K562 (cell line): ENCODE measurements at regions not wholly inside any gene's neighbourhood (a gene's known extent, or its start where the extent isn't known, plus 50 kb on each side); places are given as distances from the start of the nearest gene placed in this dataset.

ENCODE experiments used
- ATAC-seq: fragments of 200-7000 bp; cut with Tn5 transposase; 3 replicates; pipeline ENCODE4 v1.9.1; 2020; ENCODE audit warnings: moderate library complexity
- BruUV-seq: library from RNA; stranded (reverse); fragments of 400-500 nt; replicated peaks from 2 replicates; lab custom pipeline; 2021; lab: Mats Ljungman, UMichigan
- CTCF ChIA-PET: fragments of 300-600 bp; formaldehyde crosslinking; extraction: SDS; loops from one replicate; lab custom pipeline; 2021; ENCODE audit warnings: low intra/inter-chr PET ratio; lab: Yijun Ruan, JAX
- POLR2A ChIA-PET: fragments of 300-600, 350-650 bp; sonication (Branson Sonifier 250); formaldehyde crosslinking; extraction: SDS; loops from one replicate; lab custom pipeline; 2021; ENCODE audit warnings: antibody characterized with exemption, inconsistent platforms; lab: Yijun Ruan, JAX
- DNase-seq, 4 experiments: peaks; one replicate each; pipeline versions ENCODE4 v3.0.0 to v3.0.0-alpha.2; 2011 to 2018; ENCODE audit warnings: low spot score in 3 of 4, mixed read lengths in 3 of 4; ENCODE audit errors: extremely low read depth in 1 of 4
- FAIRE-seq: peaks from 2 replicates; lab custom pipeline; 2011; peaks lifted over from hg19 to GRCh38; lab: Jason Lieb, UNC
- H2AFZ ChIP-seq: 2 replicates; pipeline ENCODE4 v1.6.0; 2011; ENCODE audit warnings: low read depth, low read length, control low read depth, inconsistent platforms
- H3K27ac ChIP-seq: fragments of 200-600 bp; 3 replicates; pipeline ENCODE4 v1.8.0; 2011; ENCODE audit warnings: low read depth, mild to moderate bottlenecking, control low read depth, inconsistent platforms, low read length, moderate library complexity, mixed read lengths; ENCODE audit errors: extremely low read depth
- H3K27me3 ChIP-seq, 2 experiments: fragments of 300-600 bp in 1 of 2; 2 replicates in 1 of 2; 3 replicates in 1 of 2; pipeline versions ENCODE4 v1.6.0 to v1.8.0; 2011; ENCODE audit warnings: inconsistent platforms in 2 of 2, low read length in 2 of 2, mild to moderate bottlenecking in 1 of 2, mixed read lengths in 1 of 2, moderate library complexity in 1 of 2; ENCODE audit not compliant: control insufficient read depth in 2 of 2, insufficient read depth in 2 of 2
- H3K36me3 ChIP-seq: fragments of 300-600 bp; 3 replicates; pipeline ENCODE4 v1.8.0; 2011; ENCODE audit warnings: mild to moderate bottlenecking, low read length, inconsistent platforms; ENCODE audit not compliant: control insufficient read depth, insufficient read depth
- H3K4me1 ChIP-seq, 2 experiments: fragments of 200-600 bp in 1 of 2; replicated peaks in 1 of 2; 2 replicates in 1 of 2; 3 replicates in 1 of 2; pipeline versions ENCODE4 v1.5.1 to v1.8.0; 2011; ENCODE audit warnings: inconsistent platforms in 2 of 2, low read length in 2 of 2, mild to moderate bottlenecking in 1 of 2, mixed read lengths in 1 of 2, moderate library complexity in 1 of 2; ENCODE audit not compliant: control insufficient read depth in 2 of 2, insufficient read depth in 2 of 2
- H3K4me2 ChIP-seq: 2 replicates; pipeline ENCODE4 v1.6.1; 2011; ENCODE audit warnings: low read length, control low read depth, inconsistent platforms, mixed read lengths; ENCODE audit not compliant: insufficient read depth
- H3K4me3 ChIP-seq: fragments of 200-600 bp; sonication (generic), shearing (Covaris generic); 2 replicates; pipeline ENCODE4 v1.5.1; 2016; ENCODE audit warnings: control low read depth, inconsistent platforms
- H3K79me2 ChIP-seq: fragments of 200-600 bp; 3 replicates; pipeline ENCODE4 v1.8.0; 2011; ENCODE audit warnings: low read length, inconsistent platforms; ENCODE audit not compliant: control insufficient read depth, insufficient read depth
- H3K9ac ChIP-seq, 2 experiments: 2 replicates each; pipeline versions ENCODE4 v1.6.0 to v1.6.1; 2011; ENCODE audit warnings: low read depth in 2 of 2, low read length in 2 of 2, control low read depth in 1 of 2, inconsistent platforms in 1 of 2, mild to moderate bottlenecking in 1 of 2, mixed read lengths in 1 of 2; ENCODE audit not compliant: insufficient read depth in 1 of 2
- H3K9me1 ChIP-seq: one replicate; pipeline ENCODE4 v1.6.0; 2011; ENCODE audit warnings: inconsistent platforms, mild to moderate bottlenecking, low read length, moderate library complexity; ENCODE audit not compliant: control insufficient read depth, insufficient read depth
- H3K9me3 ChIP-seq: replicated peaks from 2 replicates; pipeline ENCODE4 v1.5.1; 2011; ENCODE audit warnings: low read depth, low read length, inconsistent platforms; ENCODE audit not compliant: control insufficient read depth, insufficient read depth
- H4K20me1 ChIP-seq: replicated peaks from 2 replicates; pipeline ENCODE4 v1.6.1; 2011; ENCODE audit warnings: low read length, inconsistent platforms, mixed read lengths; ENCODE audit not compliant: control insufficient read depth, insufficient read depth
- JUN ChIP-seq, 2 experiments: sonication (generic) in 1 of 2; formaldehyde crosslinking in 1 of 2; IDR thresholded peaks; 2 replicates each; pipeline versions ENCODE4 v1.6.1 to v1.8.0; 2012 to 2022; ENCODE audit warnings: borderline replicate concordance in 2 of 2, mild to moderate bottlenecking in 2 of 2, improper control_type of control experiment in 1 of 2, low read depth in 1 of 2, low read length in 1 of 2, missing genetic modification reagents in 1 of 2
- JUND ChIP-seq, 2 experiments: IDR thresholded peaks; 2 replicates in 1 of 2; 3 replicates in 1 of 2; pipeline ENCODE4 v1.6.1; 2011; ENCODE audit warnings: borderline replicate concordance in 2 of 2, low read depth in 2 of 2, low read length in 2 of 2, improper control_type of control experiment in 1 of 2, missing biosample characterization in 1 of 2, missing genetic modification characterization in 1 of 2, missing genetic modification reagents in 1 of 2
- MCM5 ChIP-seq: fragments of 450-650 bp; IDR thresholded peaks from 2 replicates; pipeline ENCODE4 v1.6.1; 2016; ENCODE audit warnings: low read depth
- MEF2A ChIP-seq: IDR thresholded peaks from 2 replicates; pipeline ENCODE4 v1.6.1; 2011; ENCODE audit warnings: low read depth, mild to moderate bottlenecking, low read length, moderate library complexity; ENCODE audit not compliant: control insufficient read depth
- PREB ChIP-seq: sonication (generic); formaldehyde crosslinking; IDR thresholded peaks from 2 replicates; pipeline ENCODE4 v1.8.1; 2023; ENCODE audit warnings: mild to moderate bottlenecking, missing genetic modification reagents
- PTTG1 ChIP-seq: fragments of 450-650 bp; IDR thresholded peaks from 2 replicates; pipeline ENCODE4 v1.6.1; 2016; ENCODE audit warnings: low read depth, mild to moderate bottlenecking, missing genetic modification characterization, missing compliant biosample characterization
- SMAD2 ChIP-seq: fragments of 150-350 bp; IDR thresholded peaks from 2 replicates; pipeline ENCODE4 v1.6.1; 2014; ENCODE audit warnings: low read depth, mild to moderate bottlenecking, low read length
- ZBTB1 ChIP-seq: sonication (generic); formaldehyde crosslinking; IDR thresholded peaks from 2 replicates; pipeline ENCODE4 v1.8.1; 2023; ENCODE audit warnings: missing genetic modification reagents, low read depth, mild to moderate bottlenecking, borderline replicate concordance
- ZFP36 ChIP-seq: fragments of 150-350 bp; IDR thresholded peaks from 2 replicates; pipeline ENCODE4 v1.6.1; 2018; ENCODE audit warnings: low read length, low read depth; ENCODE audit not compliant: partially characterized antibody
- ZNF224 ChIP-seq: sonication (generic); formaldehyde crosslinking; IDR thresholded peaks from 2 replicates; pipeline ENCODE4 v1.8.0; 2022; ENCODE audit warnings: mild to moderate bottlenecking, missing genetic modification reagents
- ZNF644 ChIP-seq: fragments of 200-800 bp; sonication (Bioruptor generic); IDR thresholded peaks from 2 replicates; pipeline ENCODE4 v1.6.1; 2016; ENCODE audit warnings: low read depth, missing genetic modification characterization, missing compliant biosample characterization
- ZNF75A ChIP-seq: fragments of 450-650 bp; formaldehyde crosslinking; IDR thresholded peaks from 2 replicates; pipeline ENCODE4 v1.4.0; 2020; ENCODE audit warnings: mild to moderate bottlenecking
- ZNF830 ChIP-seq: fragments of 250-450 bp; sonication (Bioruptor Pico); IDR thresholded peaks from 2 replicates; pipeline ENCODE4 v1.5.0; 2021; ENCODE audit warnings: mild to moderate bottlenecking
- WGBS: fragments of 100-300 bp; shearing (Covaris generic); methylation state at CpG from one replicate; pipeline ENCODE4 v1.1.6; 2016; ENCODE audit warnings: low coverage, mixed read lengths; ENCODE audit not compliant: insufficient coverage; ENCODE audit errors: missing lambda C conversion rate; 5-methylcytosine and 5-hydroxymethylcytosine counted together
- in situ Hi-C: fragments of 300-500 bp; cut with MboI; formaldehyde crosslinking; loops from 4 replicates; pipeline ENCODE4 v1.15.0; 2018; ENCODE audit warnings: inconsistent platforms, mixed read lengths
- intact Hi-C: fragments of 100-400 bp; cut with micrococcal nuclease; formaldehyde crosslinking; loops from 2 replicates; pipeline ENCODE4 v1.14.2; 2022

- Histone ChIP-seq H3K9me3 (no peaks in the 10 kb centered on the region), H3K4me3 (no peak overlapping the region), H3K4me1 (no peaks in the 10 kb centered on the region), H3K36me3 (no peaks in the 10 kb centered on the region), H3K79me2 (no peaks in the 10 kb centered on the region), H3K4me2 (no peak overlapping the region), H3K9ac (no peak overlapping the region), H3K9me1 (no peaks in the 10 kb centered on the region), H3K27me3 (peaks cover 0 to 37% of the 10 kb centered on the region in 2 experiments; a peak in 2 of 5 replicates), H3K27ac (no peak overlapping the region), H2AFZ (no peak overlapping the region), H4K20me1 (no peaks in the 10 kb centered on the region)
- ChIA-PET CTCF (no interaction called here), POLR2A (interaction anchor here (0.7 kb wide), 1 partner anchor 44 kb away, joined by 3 read pairs; no protein-coding TSS in a partner anchor)
- FAIRE-seq (no peak), ATAC-seq (no peak), DNase-seq (no peak)
- in situ Hi-C loops (no loop called here), intact Hi-C loops (no loop called here)
- TF ChIP-seq SMAD2, result no peak
- no peak for TF ChIP-seq MEF2A
- TF ChIP-seq ZFP36, result peak; percentile 95
- no TSS peak for BruUV-seq
- 3% methylated on average over 6 of the region's 6 CpGs for WGBS
Measured at GRCh38 chr22:44383064-44383575, 70.4 kb upstream of the SHISAL1 start.

- BruUV-seq, result no TSS peak
- Histone ChIP-seq H3K9ac (no peak overlapping the region), H3K36me3 (no peaks in the 10 kb centered on the region), H3K27ac (no peak overlapping the region), H3K9me1 (no peaks in the 10 kb centered on the region), H3K27me3 (peaks cover 0 to 37% of the 10 kb centered on the region in 2 experiments; a peak in 2 of 5 replicates), H3K4me2 (no peak overlapping the region), H4K20me1 (no peaks in the 10 kb centered on the region), H3K4me3 (no peak overlapping the region), H3K79me2 (no peaks in the 10 kb centered on the region), H2AFZ (no peak overlapping the region), H3K9me3 (no peaks in the 10 kb centered on the region), H3K4me1 (no peaks in the 10 kb centered on the region)
- DNase-seq (no peak), FAIRE-seq (no peak), ATAC-seq (no peak)
- WGBS, result under 1% methylated on average over 19 of the region's 32 CpGs
- in situ Hi-C loops (no loop called here), intact Hi-C loops (no loop called here)
- ChIA-PET CTCF (no interaction called here), POLR2A (interaction anchor here (0.7 kb wide), 1 partner anchor 43 kb away, joined by 3 read pairs; no protein-coding TSS in a partner anchor)
- no peak for TF ChIP-seq PTTG1 (tag)
- no peak for TF ChIP-seq ZNF644 (tag)
- no peak for TF ChIP-seq ZNF75A (CRISPR knock-in tag)
- TF ChIP-seq ZBTB1, result no peak
- TF ChIP-seq ZNF224 (CRISPR knock-in tag), result no peak
- no peak for TF ChIP-seq MCM5
- TF ChIP-seq PREB (CRISPR knock-in tag), result no peak
- no peak for TF ChIP-seq ZNF830
- no peak for TF ChIP-seq JUND (IDR thresholded peaks at IDR 0.05; ENCODE audit: borderline replicate concordance, low read depth, low read length)
- no peak for TF ChIP-seq JUND (tag; IDR thresholded peaks at IDR 0.05; ENCODE audit: borderline replicate concordance, low read depth, low read length)
- no peak for TF ChIP-seq JUN (IDR thresholded peaks at IDR 0.05; ENCODE audit: borderline replicate concordance, low read depth, low read length)
- no peak for TF ChIP-seq JUN (CRISPR knock-in tag; IDR thresholded peaks at IDR 0.05; ENCODE audit: borderline replicate concordance)
Measured at GRCh38 chr22:44382116-44383038, 69.6 kb upstream of the SHISAL1 start.
